Sigmoid colon (tissue), 6 donors: ENCODE measurements at regions not wholly inside any gene's neighbourhood (a gene's known extent, or its start where the extent isn't known, plus 50 kb on each side); places are given as distances from the start of the nearest gene placed in this dataset.

Source experiments
- DNase-seq: peaks from one replicate; pipeline ENCODE4 v3.0.0-alpha.2; 2019
- H3K27ac ChIP-seq, 4 donors: fragments of 200-600 bp; sonication (generic); one replicate each; pipeline ENCODE4 v1.5.1; 2016 to 2019; ENCODE audit warnings: mild to moderate bottlenecking in 1 of 4
- H3K27me3 ChIP-seq, 3 donors: fragments of 200-600 bp; sonication (generic); one replicate each; pipeline ENCODE4 v1.5.1; 2019; ENCODE audit warnings: mild to moderate bottlenecking in 1 of 3
- H3K36me3 ChIP-seq, 4 donors: fragments of 200-600 bp; sonication (generic); one replicate each; pipeline ENCODE4 v1.5.1; 2016 to 2019
- H3K4me1 ChIP-seq, 4 donors: fragments of 200-600 bp; sonication (generic); one replicate each; pipeline ENCODE4 v1.5.1; 2017 to 2019
- H3K4me3 ChIP-seq, 4 donors: fragments of 200-600 bp; sonication (generic); one replicate each; pipeline ENCODE4 v1.5.1; 2017 to 2019; ENCODE audit warnings: mild to moderate bottlenecking in 2 of 4, moderate library complexity in 1 of 4
- H3K9me3 ChIP-seq, 4 donors: fragments of 200-600 bp in 3 of 4; sonication (generic) in 3 of 4; one replicate each; pipeline versions ENCODE4 v1.5.1 to v1.6.1; 2013 to 2019
- EP300 ChIP-seq, 4 donors: sonication (generic); formaldehyde crosslinking; IDR thresholded peaks; one replicate each; pipeline ENCODE4 v1.6.1; 2017; ENCODE audit warnings: antibody characterized with exemption in 4 of 4
- POLR2A ChIP-seq, 2 donors: fragments of 450-650 bp; IDR thresholded peaks; one replicate each; pipeline ENCODE4 v1.6.1; 2016; ENCODE audit warnings: antibody characterized with exemption in 2 of 2, mild to moderate bottlenecking in 2 of 2, moderate library complexity in 2 of 2
- POLR2AphosphoS5 ChIP-seq, 4 donors: sonication (generic); formaldehyde crosslinking; IDR thresholded peaks; one replicate each; pipeline ENCODE4 v1.6.1; 2017; ENCODE audit warnings: antibody characterized with exemption in 4 of 4
- WGBS, 2 donors: extraction: QIAGEN DNeasy Blood & Tissue Kit; methylation state at CpG; one replicate each; pipeline ENCODE4 v1.1.7; 2013; 5-methylcytosine and 5-hydroxymethylcytosine counted together
- intact Hi-C: fragments of 100-400 bp; cut with DNase I; formaldehyde crosslinking; loops from one replicate; pipeline ENCODE4 v1.15.1; 2023
- TF ChIP-seq, protein P1 (sequence below), 4 experiments: fragments of 450-650 bp in 3 of 4; fragments of 200-600 bp in 1 of 4; IDR thresholded peaks; one replicate each; pipeline ENCODE4 v1.5.1; 2016 to 2019; ENCODE audit warnings: antibody characterized with exemption in 4 of 4, mild to moderate bottlenecking in 3 of 4, moderate library complexity in 2 of 4
- donor health status: healthy with polysubstance abuse.
- donor health status: healthy.

- Histone ChIP-seq H3K36me3 (no peaks in the 10 kb centered on the region), H3K27me3 (no peaks in the 10 kb centered on the region), H3K9me3 (no peaks in the 10 kb centered on the region), H3K4me1 (no peaks in the 10 kb centered on the region), H3K27ac (no peak overlapping the region), H3K4me3 (no peak overlapping the region)
- no peak for DNase-seq
- intact Hi-C loops: no loop called here
- no peak for TF ChIP-seq POLR2A (IDR thresholded peaks at IDR 0.05)
- TF ChIP-seq POLR2AphosphoS5 (IDR thresholded peaks at IDR 0.05): no peak
- TF ChIP-seq EP300 (IDR thresholded peaks at IDR 0.05): no peak
- TF ChIP-seq, protein P1, sequence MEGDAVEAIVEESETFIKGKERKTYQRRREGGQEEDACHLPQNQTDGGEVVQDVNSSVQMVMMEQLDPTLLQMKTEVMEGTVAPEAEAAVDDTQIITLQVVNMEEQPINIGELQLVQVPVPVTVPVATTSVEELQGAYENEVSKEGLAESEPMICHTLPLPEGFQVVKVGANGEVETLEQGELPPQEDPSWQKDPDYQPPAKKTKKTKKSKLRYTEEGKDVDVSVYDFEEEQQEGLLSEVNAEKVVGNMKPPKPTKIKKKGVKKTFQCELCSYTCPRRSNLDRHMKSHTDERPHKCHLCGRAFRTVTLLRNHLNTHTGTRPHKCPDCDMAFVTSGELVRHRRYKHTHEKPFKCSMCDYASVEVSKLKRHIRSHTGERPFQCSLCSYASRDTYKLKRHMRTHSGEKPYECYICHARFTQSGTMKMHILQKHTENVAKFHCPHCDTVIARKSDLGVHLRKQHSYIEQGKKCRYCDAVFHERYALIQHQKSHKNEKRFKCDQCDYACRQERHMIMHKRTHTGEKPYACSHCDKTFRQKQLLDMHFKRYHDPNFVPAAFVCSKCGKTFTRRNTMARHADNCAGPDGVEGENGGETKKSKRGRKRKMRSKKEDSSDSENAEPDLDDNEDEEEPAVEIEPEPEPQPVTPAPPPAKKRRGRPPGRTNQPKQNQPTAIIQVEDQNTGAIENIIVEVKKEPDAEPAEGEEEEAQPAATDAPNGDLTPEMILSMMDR (IDR thresholded peaks at IDR 0.05): no peak
- 27 to 64% methylated on average over 5 of the region's 5 CpGs for WGBS, 2 donors
These were observed 145.4 kb upstream of the NREP start for GRCh38 chr5:111902436-111902835.

DNA sequence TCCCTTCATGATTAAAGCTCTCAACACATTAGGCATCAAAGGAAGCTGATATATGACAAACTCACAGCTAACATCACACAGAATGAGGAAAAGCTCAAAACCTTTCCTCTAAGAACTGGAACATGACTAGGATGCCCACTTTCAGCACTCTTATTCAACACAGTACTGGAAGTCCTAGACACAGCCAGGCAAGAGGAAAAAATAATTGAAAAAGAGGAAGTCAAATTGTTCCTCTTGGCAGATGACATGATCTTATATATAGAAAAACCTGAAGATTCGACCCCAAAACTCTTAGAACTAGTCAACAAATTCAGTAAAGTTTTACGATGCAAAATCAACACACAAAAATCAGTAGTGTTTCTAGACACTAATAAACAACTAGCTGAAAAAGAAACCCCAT, 144.3 kb upstream of the NREP start:
- WGBS, 2 donors: 22 to 39% methylated on average over 2 of the region's 2 CpGs
- H3K4me3 ChIP-seq: no peak overlapping the region
- no peaks in the 10 kb centered on the region for H3K27me3 ChIP-seq
- no peak overlapping the region for H3K27ac ChIP-seq
- H3K4me1 ChIP-seq: no peaks in the 10 kb centered on the region
- intact Hi-C loops: no loop called here
- H3K9me3 ChIP-seq: no peaks in the 10 kb centered on the region
- no peak for DNase-seq
- TF ChIP-seq POLR2A (IDR thresholded peaks at IDR 0.05) (no peak), POLR2AphosphoS5 (IDR thresholded peaks at IDR 0.05) (no peak), EP300 (IDR thresholded peaks at IDR 0.05) (no peak)
- TF ChIP-seq, protein P1 (IDR thresholded peaks at IDR 0.05): no peak
- H3K36me3 ChIP-seq: no peaks in the 10 kb centered on the region

- peaks cover 0 to 7% (median 0%) of the 10 kb centered on the region in 4 donors for H3K9me3 ChIP-seq
- H3K27ac ChIP-seq: no peak overlapping the region
- intact Hi-C loops: no loop called here
- no peaks in the 10 kb centered on the region for H3K27me3 ChIP-seq
- DNase-seq: no peak
- TF ChIP-seq, protein P1 (IDR thresholded peaks at IDR 0.05): no peak
- no peak for TF ChIP-seq POLR2AphosphoS5 (IDR thresholded peaks at IDR 0.05)
- TF ChIP-seq EP300 (IDR thresholded peaks at IDR 0.05): no peak
- TF ChIP-seq POLR2A (IDR thresholded peaks at IDR 0.05): no peak
- 53 to 69% methylated on average over 1 of the region's 1 CpG for WGBS, 2 donors
- H3K36me3 ChIP-seq: no peaks in the 10 kb centered on the region
- H3K4me1 ChIP-seq: no peaks in the 10 kb centered on the region
- no peak overlapping the region for H3K4me3 ChIP-seq
These were observed 136.0 kb upstream of the NREP start for GRCh38 chr5:111892949-111893348.

DNA sequence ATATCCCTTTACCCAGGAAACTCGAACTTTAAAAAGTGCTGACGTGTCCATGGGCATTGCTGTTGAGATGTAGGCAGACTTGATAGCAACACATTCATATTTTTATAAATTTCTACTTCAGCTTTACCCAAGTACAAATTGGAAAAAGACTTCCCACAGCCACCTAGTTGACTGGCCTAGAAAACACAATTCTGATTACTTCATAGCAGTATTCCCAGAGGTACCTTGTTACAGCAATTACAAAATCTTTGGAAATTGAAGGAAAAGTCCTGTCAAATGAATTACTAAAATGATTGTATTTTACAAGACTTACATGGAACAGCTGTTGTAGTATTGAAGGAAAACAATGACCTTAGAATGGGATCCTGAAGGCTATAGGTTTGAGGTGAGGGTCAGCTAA, 130.7 kb upstream of the NREP start:
- H3K27ac ChIP-seq: no peak overlapping the region
- no peaks in the 10 kb centered on the region for H3K36me3 ChIP-seq
- no peak overlapping the region for H3K4me3 ChIP-seq
- TF ChIP-seq POLR2AphosphoS5 (IDR thresholded peaks at IDR 0.05) (peak in 1 of 4 donors; percentile 24), EP300 (IDR thresholded peaks at IDR 0.05) (no peak), POLR2A (IDR thresholded peaks at IDR 0.05) (no peak)
- no peak for DNase-seq
- 85 to 86% methylated on average over 2 of the region's 2 CpGs for WGBS, 2 donors
- peaks cover 0 to 7% (median 0%) of the 10 kb centered on the region in 4 donors for H3K9me3 ChIP-seq
- intact Hi-C loops: no loop called here
- H3K4me1 ChIP-seq: no peaks in the 10 kb centered on the region
- H3K27me3 ChIP-seq: no peaks in the 10 kb centered on the region

- 77 to 82% methylated on average over 2 of the region's 2 CpGs for WGBS, 2 donors
- Histone ChIP-seq H3K4me3 (no peak overlapping the region), H3K9me3 (no peaks in the 10 kb centered on the region), H3K27me3 (no peaks in the 10 kb centered on the region), H3K4me1 (no peaks in the 10 kb centered on the region), H3K36me3 (no peaks in the 10 kb centered on the region), H3K27ac (no peak overlapping the region)
- no peak for DNase-seq
- TF ChIP-seq POLR2A (IDR thresholded peaks at IDR 0.05): no peak
- no peak for TF ChIP-seq POLR2AphosphoS5 (IDR thresholded peaks at IDR 0.05)
- TF ChIP-seq, protein P1 (IDR thresholded peaks at IDR 0.05): no peak
- no peak for TF ChIP-seq EP300 (IDR thresholded peaks at IDR 0.05)
- intact Hi-C loops: no loop called here
These were observed 112.7 kb upstream of the NREP start for GRCh38 chr5:111869681-111870080.
